MCF 10A (cell line): ENCODE measurements at regions not wholly inside any gene's neighbourhood (a gene's known extent, or its start where the extent isn't known, plus 50 kb on each side); places are given as distances from the start of the nearest gene placed in this dataset.
"Not testable (repeated sequence)": the region's sequence is repeated elsewhere in the genome, so short reads cannot be mapped to it uniquely, and the experiment has no call there.

Experiments used
- BruUV-seq: library from RNA; stranded (reverse); fragments of 400-500 nt; replicated peaks from 2 replicates; lab custom pipeline; 2021; lab: Mats Ljungman, UMichigan
- CTCF ChIA-PET: fragments of 300-600 bp; sonication (Branson Sonifier 250); formaldehyde crosslinking; extraction: SDS; loops from one replicate; lab custom pipeline; 2021; ENCODE audit warnings: antibody characterized with exemption, inconsistent platforms; lab: Yijun Ruan, JAX
- POLR2A ChIA-PET: fragments of 300-600, 350-650 bp; sonication (Branson Sonifier 250); formaldehyde crosslinking; extraction: SDS; loops from one replicate; lab custom pipeline; 2020; ENCODE audit warnings: antibody characterized with exemption, inconsistent platforms; lab: Yijun Ruan, JAX
- DNase-seq: peaks from one replicate; pipeline ENCODE4 v3.0.0-alpha.2; 2018; ENCODE audit not compliant: unreplicated experiment
- H3K27ac Mint-ChIP-seq: one replicate; pipeline ENCODE4 v1.8.0; 2022; ENCODE audit warnings: mild to moderate bottlenecking, low read depth, mixed read lengths; ENCODE audit not compliant: unreplicated experiment
- H3K27me3 Mint-ChIP-seq: one replicate; pipeline ENCODE4 v1.8.0; 2022; ENCODE audit warnings: mixed read lengths; ENCODE audit not compliant: insufficient read depth, unreplicated experiment
- H3K36me3 Mint-ChIP-seq: one replicate; pipeline ENCODE4 v1.8.0; 2022; ENCODE audit warnings: mild to moderate bottlenecking, moderate library complexity, mixed read lengths; ENCODE audit not compliant: insufficient read depth, unreplicated experiment
- H3K4me1 Mint-ChIP-seq: one replicate; pipeline ENCODE4 v1.8.0; 2022; ENCODE audit warnings: mixed read lengths; ENCODE audit not compliant: insufficient read depth, unreplicated experiment
- H3K4me3 Mint-ChIP-seq: one replicate; pipeline ENCODE4 v1.8.0; 2022; ENCODE audit warnings: mild to moderate bottlenecking, moderate library complexity, mixed read lengths; ENCODE audit not compliant: unreplicated experiment
- H3K9me3 Mint-ChIP-seq: one replicate; pipeline ENCODE4 v1.8.0; 2022; ENCODE audit warnings: mixed read lengths; ENCODE audit not compliant: unreplicated experiment
- intact Hi-C: fragments of 100-400 bp; cut with micrococcal nuclease; formaldehyde crosslinking; loops from 2 replicates; pipeline ENCODE4 v1.14.1; 2022

- H3K9me3 Mint-ChIP-seq, DNase-seq, BruUV-seq, H3K27ac Mint-ChIP-seq, intact Hi-C loops, CTCF ChIA-PET, H3K27me3 Mint-ChIP-seq, H3K36me3 Mint-ChIP-seq, POLR2A ChIA-PET, H3K4me1 Mint-ChIP-seq: not testable (repeated sequence)
- peak overlapping the region; percentile 73 for H3K4me3 Mint-ChIP-seq
These were observed 140.7 kb downstream of the SPATA31A7 start for GRCh38 chr9:61330342-61331092.

GRCh38 chr9:61356936-61357335, 167.1 kb downstream of the SPATA31A7 start:
- intact Hi-C loops, H3K4me3 Mint-ChIP-seq: not testable (repeated sequence)

GRCh38 chr9:61374390-61374789, 184.6 kb downstream of the SPATA31A7 start:
- H3K27ac Mint-ChIP-seq, intact Hi-C loops, H3K27me3 Mint-ChIP-seq, H3K9me3 Mint-ChIP-seq, H3K4me3 Mint-ChIP-seq, BruUV-seq, POLR2A ChIA-PET, H3K4me1 Mint-ChIP-seq, DNase-seq, H3K36me3 Mint-ChIP-seq, CTCF ChIA-PET: not testable (repeated sequence)

More at GRCh38 chr9:61356936-61357335, 167.1 kb downstream of the SPATA31A7 start:
- H3K9me3 Mint-ChIP-seq, H3K4me1 Mint-ChIP-seq, H3K36me3 Mint-ChIP-seq, POLR2A ChIA-PET, BruUV-seq, H3K27me3 Mint-ChIP-seq, H3K27ac Mint-ChIP-seq, CTCF ChIA-PET, DNase-seq: not testable (repeated sequence)

GRCh38 chr9:61376159-61376558, 186.3 kb downstream of the SPATA31A7 start:
- BruUV-seq, DNase-seq, POLR2A ChIA-PET, H3K27me3 Mint-ChIP-seq, H3K4me3 Mint-ChIP-seq, H3K4me1 Mint-ChIP-seq, intact Hi-C loops, H3K27ac Mint-ChIP-seq, H3K9me3 Mint-ChIP-seq, CTCF ChIA-PET, H3K36me3 Mint-ChIP-seq: not testable (repeated sequence)

GRCh38 chr9:61386035-61386815, 196.4 kb downstream of the SPATA31A7 start:
- BruUV-seq, H3K4me1 Mint-ChIP-seq, DNase-seq, H3K9me3 Mint-ChIP-seq, H3K4me3 Mint-ChIP-seq, H3K27ac Mint-ChIP-seq, H3K27me3 Mint-ChIP-seq, CTCF ChIA-PET, intact Hi-C loops, H3K36me3 Mint-ChIP-seq, POLR2A ChIA-PET: not testable (repeated sequence)

GRCh38 chr9:61386816-61387102, 196.9 kb downstream of the SPATA31A7 start:
- H3K4me1 Mint-ChIP-seq, BruUV-seq, H3K9me3 Mint-ChIP-seq, CTCF ChIA-PET, DNase-seq, intact Hi-C loops, H3K27me3 Mint-ChIP-seq, H3K36me3 Mint-ChIP-seq, H3K27ac Mint-ChIP-seq, H3K4me3 Mint-ChIP-seq, POLR2A ChIA-PET: not testable (repeated sequence)

GRCh38 chr9:61402692-61403091, 212.9 kb downstream of the SPATA31A7 start:
- intact Hi-C loops, CTCF ChIA-PET, H3K4me1 Mint-ChIP-seq, H3K27me3 Mint-ChIP-seq, BruUV-seq, POLR2A ChIA-PET, DNase-seq, H3K9me3 Mint-ChIP-seq, H3K27ac Mint-ChIP-seq, H3K4me3 Mint-ChIP-seq, H3K36me3 Mint-ChIP-seq: not testable (repeated sequence)

GRCh38 chr9:61411933-61412605, 222.2 kb downstream of the SPATA31A7 start:
- H3K27me3 Mint-ChIP-seq, BruUV-seq, DNase-seq, CTCF ChIA-PET, H3K27ac Mint-ChIP-seq, H3K4me3 Mint-ChIP-seq, H3K4me1 Mint-ChIP-seq, H3K9me3 Mint-ChIP-seq, H3K36me3 Mint-ChIP-seq, intact Hi-C loops, POLR2A ChIA-PET: not testable (repeated sequence)

- H3K4me1 Mint-ChIP-seq, H3K36me3 Mint-ChIP-seq, DNase-seq, H3K27me3 Mint-ChIP-seq, BruUV-seq, H3K4me3 Mint-ChIP-seq, H3K27ac Mint-ChIP-seq, H3K9me3 Mint-ChIP-seq, CTCF ChIA-PET, POLR2A ChIA-PET, intact Hi-C loops: not testable (repeated sequence)
These were observed 222.9 kb downstream of the SPATA31A7 start for GRCh38 chr9:61412738-61413137.
